Astrocyte (in vitro differentiated cells and primary cell): ENCODE measurements at regions not wholly inside any gene's neighbourhood (a gene's known extent, or its start where the extent isn't known, plus 50 kb on each side); places are given as distances from the start of the nearest gene placed in this dataset.
"Not testable (repeated sequence)": the region's sequence is repeated elsewhere in the genome, so short reads cannot be mapped to it uniquely, and the experiment has no call there.

Experiments used
- EZH2 ChIP-seq: IDR thresholded peaks from 2 replicates; pipeline ENCODE4 v1.6.1; 2012; ENCODE audit warnings: mild to moderate bottlenecking, low read length, inconsistent platforms; ENCODE audit not compliant: insufficient read depth
- TF ChIP-seq, protein P1 (sequence below): IDR thresholded peaks from 2 replicates; pipeline ENCODE4 v1.5.1; 2011; ENCODE audit warnings: low read depth, mild to moderate bottlenecking, inconsistent platforms, low read length, moderate library complexity; ENCODE audit not compliant: insufficient read depth

DNA sequence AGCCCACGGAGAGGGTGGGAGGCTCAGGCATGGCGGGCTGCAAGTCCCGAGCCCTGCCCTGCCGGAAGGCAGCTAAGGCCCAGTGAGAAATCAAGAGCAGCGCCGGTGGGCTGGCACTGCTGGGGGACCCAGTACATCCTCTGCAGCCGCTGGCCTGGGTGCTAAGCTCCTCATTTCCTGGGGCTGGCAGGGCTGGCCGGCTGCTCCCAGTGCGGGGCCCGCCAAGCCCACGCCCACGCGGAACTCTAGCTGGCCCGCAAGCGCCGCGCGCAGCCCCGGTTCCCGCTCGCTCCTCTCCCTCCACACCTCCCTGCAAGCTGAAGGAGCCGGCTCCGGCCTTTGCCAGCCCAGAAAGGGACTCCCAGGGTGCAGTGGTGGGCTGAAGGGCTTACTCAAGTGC lies 52.7 kb upstream of the RNF182 start:
- TF ChIP-seq, protein P1, sequence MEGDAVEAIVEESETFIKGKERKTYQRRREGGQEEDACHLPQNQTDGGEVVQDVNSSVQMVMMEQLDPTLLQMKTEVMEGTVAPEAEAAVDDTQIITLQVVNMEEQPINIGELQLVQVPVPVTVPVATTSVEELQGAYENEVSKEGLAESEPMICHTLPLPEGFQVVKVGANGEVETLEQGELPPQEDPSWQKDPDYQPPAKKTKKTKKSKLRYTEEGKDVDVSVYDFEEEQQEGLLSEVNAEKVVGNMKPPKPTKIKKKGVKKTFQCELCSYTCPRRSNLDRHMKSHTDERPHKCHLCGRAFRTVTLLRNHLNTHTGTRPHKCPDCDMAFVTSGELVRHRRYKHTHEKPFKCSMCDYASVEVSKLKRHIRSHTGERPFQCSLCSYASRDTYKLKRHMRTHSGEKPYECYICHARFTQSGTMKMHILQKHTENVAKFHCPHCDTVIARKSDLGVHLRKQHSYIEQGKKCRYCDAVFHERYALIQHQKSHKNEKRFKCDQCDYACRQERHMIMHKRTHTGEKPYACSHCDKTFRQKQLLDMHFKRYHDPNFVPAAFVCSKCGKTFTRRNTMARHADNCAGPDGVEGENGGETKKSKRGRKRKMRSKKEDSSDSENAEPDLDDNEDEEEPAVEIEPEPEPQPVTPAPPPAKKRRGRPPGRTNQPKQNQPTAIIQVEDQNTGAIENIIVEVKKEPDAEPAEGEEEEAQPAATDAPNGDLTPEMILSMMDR: not testable (repeated sequence)
- not testable (repeated sequence) for TF ChIP-seq EZH2
